RWPE2 (cell line): ENCODE measurements at regions not wholly inside any gene's neighbourhood (a gene's known extent, or its start where the extent isn't known, plus 50 kb on each side); places are given as distances from the start of the nearest gene placed in this dataset.

Source experiments
- ATAC-seq: fragments of 200-7000 bp; cut with Tn5 transposase; 3 replicates; pipeline ENCODE4 v1.9.1; 2021; ENCODE audit warnings: low read depth
- DNase-seq: peaks from one replicate; pipeline ENCODE4 v3.0.0-alpha.2; 2020; ENCODE audit warnings: low spot score
- H3K27ac ChIP-seq: fragments of 450-650 bp; 2 replicates; pipeline ENCODE4 v1.5.1; 2017; ENCODE audit warnings: mild to moderate bottlenecking; ENCODE audit not compliant: poor library complexity, severe bottlenecking
- H3K27me3 ChIP-seq: fragments of 250-450 bp; sonication (Bioruptor Pico); 2 replicates; pipeline ENCODE4 v1.5.1; 2021; ENCODE audit warnings: mild to moderate bottlenecking, moderate library complexity; ENCODE audit not compliant: insufficient read depth, poor library complexity, severe bottlenecking
- H3K36me3 ChIP-seq: fragments of 250-450 bp; sonication (Bioruptor Pico); 2 replicates; pipeline ENCODE4 v1.5.1; 2020; ENCODE audit warnings: low read depth, mild to moderate bottlenecking, moderate library complexity
- H3K4me1 ChIP-seq: fragments of 250-450 bp; sonication (Bioruptor Pico); 2 replicates; pipeline ENCODE4 v1.5.1; 2021; ENCODE audit warnings: mild to moderate bottlenecking, moderate library complexity; ENCODE audit not compliant: insufficient read depth, poor library complexity, severe bottlenecking
- H3K4me3 ChIP-seq: fragments of 250-450 bp; sonication (Bioruptor Pico); 2 replicates; pipeline ENCODE4 v1.5.1; 2021; ENCODE audit warnings: mild to moderate bottlenecking, moderate library complexity; ENCODE audit not compliant: severe bottlenecking
- H3K9me3 ChIP-seq: fragments of 250-450 bp; sonication (Bioruptor Pico); 2 replicates; pipeline ENCODE4 v1.5.1; 2021; ENCODE audit warnings: mild to moderate bottlenecking, moderate library complexity; ENCODE audit not compliant: severe bottlenecking
- CTCF ChIP-seq: fragments of 450-650 bp; IDR thresholded peaks from one replicate; pipeline ENCODE4 v1.5.1; 2017; ENCODE audit warnings: mild to moderate bottlenecking, moderate library complexity; ENCODE audit not compliant: poor library complexity, severe bottlenecking

- TF ChIP-seq CTCF, result no peak
- DNase-seq (no peak), ATAC-seq (no peak)
- Histone ChIP-seq H3K4me3 (peak overlapping the region; percentile 12), H3K27ac (no peak overlapping the region), H3K4me1 (no peaks in the 10 kb centered on the region), H3K9me3 (no peaks in the 10 kb centered on the region), H3K27me3 (no peaks in the 10 kb centered on the region), H3K36me3 (no peaks in the 10 kb centered on the region)
Measured at GRCh38 chr7:4416396-4417056, 265.6 kb upstream of the FOXK1 start.

GRCh38 chr7:4428526-4428925 lies 253.6 kb upstream of the FOXK1 start:
- ATAC-seq (no peak), DNase-seq (no peak)
- no peaks in the 10 kb centered on the region for H3K36me3 ChIP-seq
- H3K9me3 ChIP-seq, result peaks cover 7% of the 10 kb centered on the region
- no peak overlapping the region for H3K27ac ChIP-seq
- no peak for TF ChIP-seq CTCF
- H3K4me3 ChIP-seq, result no peak overlapping the region
- no peaks in the 10 kb centered on the region for H3K27me3 ChIP-seq
- no peaks in the 10 kb centered on the region for H3K4me1 ChIP-seq

- Histone ChIP-seq H3K27ac (no peak overlapping the region), H3K27me3 (peaks cover 11% of the 10 kb centered on the region), H3K9me3 (peaks cover 7% of the 10 kb centered on the region), H3K4me1 (no peaks in the 10 kb centered on the region), H3K4me3 (no peak overlapping the region), H3K36me3 (no peaks in the 10 kb centered on the region)
- TF ChIP-seq CTCF, result no peak
- ATAC-seq (no peak), DNase-seq (no peak)
Measured at GRCh38 chr7:4430227-4430626, 251.9 kb upstream of the FOXK1 start.

GRCh38 chr7:4434306-4434705 lies 247.8 kb upstream of the FOXK1 start:
- Histone ChIP-seq H3K4me3 (no peak overlapping the region), H3K4me1 (no peaks in the 10 kb centered on the region), H3K36me3 (no peaks in the 10 kb centered on the region), H3K27ac (no peak overlapping the region), H3K9me3 (peaks cover 7% of the 10 kb centered on the region), H3K27me3 (peaks cover 31% of the 10 kb centered on the region)
- DNase-seq (no peak), ATAC-seq (no peak)
- no peak for TF ChIP-seq CTCF

- ATAC-seq (no peak), DNase-seq (no peak)
- H3K4me3 ChIP-seq, result no peak overlapping the region
- H3K27me3 ChIP-seq, result peaks cover 31% of the 10 kb centered on the region
- no peak overlapping the region for H3K27ac ChIP-seq
- no peaks in the 10 kb centered on the region for H3K4me1 ChIP-seq
- H3K9me3 ChIP-seq, result peaks cover 1% of the 10 kb centered on the region
- no peak for TF ChIP-seq CTCF
- no peaks in the 10 kb centered on the region for H3K36me3 ChIP-seq
Measured at GRCh38 chr7:4436361-4436895, 245.7 kb upstream of the FOXK1 start.
